ENCODE measurements at regions not wholly inside any gene's neighbourhood (a gene's known extent, or its start where the extent isn't known, plus 50 kb on each side); places are given as distances from the start of the nearest gene placed in this dataset.

DNA sequence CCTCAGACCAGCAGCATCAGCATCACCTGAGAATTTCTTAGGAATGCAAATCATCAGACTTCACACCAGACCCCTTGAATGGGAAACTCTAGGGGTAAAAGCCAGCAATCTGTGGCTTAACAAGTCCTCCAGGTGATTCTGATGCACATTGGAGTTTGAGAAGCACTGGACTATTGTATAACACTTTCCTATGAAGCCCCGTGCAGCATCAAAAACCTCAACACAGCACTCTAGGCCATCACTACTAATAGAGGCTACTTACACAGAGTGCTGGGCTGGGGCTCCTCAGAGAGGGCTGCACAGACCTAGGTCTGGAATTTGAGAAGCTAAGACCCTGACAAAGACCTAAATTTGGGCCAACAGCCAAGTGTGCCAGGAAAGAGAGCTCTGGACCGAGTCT lies 95.7 kb upstream of the ARAP3 start:
- no peak for DNase-seq

DNA sequence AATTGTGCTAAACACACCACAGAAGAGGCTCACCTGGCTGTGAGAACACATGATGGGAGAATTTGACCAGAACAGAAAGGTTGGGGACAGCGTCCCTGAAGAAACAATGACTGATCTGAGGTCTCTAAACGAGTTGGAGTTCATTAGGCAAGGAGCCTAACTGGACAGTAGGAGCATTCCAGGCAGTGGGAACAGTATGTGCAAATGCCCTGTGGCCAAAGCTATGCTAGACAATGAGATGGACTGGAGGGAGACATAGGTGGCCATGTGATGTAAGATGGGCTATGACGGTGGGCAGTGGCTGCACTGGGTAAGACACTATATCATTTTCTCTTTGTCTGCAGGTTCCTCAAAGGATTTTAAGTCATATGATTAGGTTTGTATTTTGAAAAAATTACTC lies 95.1 kb upstream of the ARAP3 start:
- DNase-seq: no peak

DNA sequence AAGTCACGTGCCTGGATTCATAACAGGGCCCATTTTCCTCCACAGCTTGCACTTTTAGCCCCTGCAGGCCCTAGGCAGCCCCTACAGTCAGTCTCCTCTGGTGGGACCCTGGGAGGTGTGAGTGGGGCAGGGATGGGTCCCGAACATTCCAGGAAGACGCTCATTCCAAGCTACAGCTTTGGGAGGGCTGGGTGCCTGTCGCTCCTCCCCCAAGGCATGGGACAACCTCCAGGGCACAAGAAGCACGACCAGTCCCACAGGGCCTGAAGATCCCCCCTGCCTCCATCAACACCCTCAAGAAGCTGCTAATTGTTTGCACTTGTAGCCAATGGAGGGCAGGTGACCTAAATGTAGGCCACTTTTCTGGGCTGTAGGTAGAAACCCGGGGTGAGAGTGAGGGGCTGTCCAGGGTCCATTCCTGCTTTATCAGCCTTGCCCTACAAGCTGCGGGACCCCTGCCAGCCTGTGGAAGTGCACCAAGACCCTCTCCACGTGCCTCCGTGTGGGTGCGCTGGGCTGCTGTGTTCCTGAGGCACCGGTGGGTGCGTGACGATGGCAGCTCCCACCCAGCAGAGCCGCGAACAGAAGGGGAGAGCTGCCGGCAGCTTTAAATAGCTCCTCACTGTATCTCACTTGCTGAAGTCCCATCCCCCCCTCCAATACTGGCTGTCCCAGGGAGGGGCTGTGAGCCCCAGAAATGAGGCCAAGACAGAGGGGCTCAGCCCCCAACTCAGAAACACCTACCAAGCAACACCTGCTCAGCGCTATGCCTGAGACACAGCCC lies 91.9 kb upstream of the ARAP3 start:
- DNase-seq: no peak

DNA sequence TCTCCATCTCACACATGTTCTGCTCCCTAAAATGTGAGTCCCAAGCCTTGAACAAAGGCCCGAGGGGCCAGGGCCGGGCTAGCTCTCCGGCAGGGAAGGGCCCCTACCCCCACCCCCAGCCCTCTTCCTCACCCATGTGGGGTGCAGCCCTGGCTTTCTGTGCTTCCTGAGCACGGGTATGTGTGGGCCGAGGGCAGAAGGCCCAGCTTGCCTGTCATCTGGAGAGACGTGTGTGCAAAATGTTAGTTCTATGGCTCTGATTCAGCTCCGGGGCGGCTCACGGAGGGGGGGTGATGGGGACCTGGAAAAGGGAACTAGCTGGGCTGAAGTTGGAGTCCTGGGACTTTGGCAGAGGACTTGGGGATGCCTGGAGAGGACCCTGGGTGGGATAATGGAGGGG lies 90.3 kb upstream of the ARAP3 start:
- DNase-seq: no peak

DNA sequence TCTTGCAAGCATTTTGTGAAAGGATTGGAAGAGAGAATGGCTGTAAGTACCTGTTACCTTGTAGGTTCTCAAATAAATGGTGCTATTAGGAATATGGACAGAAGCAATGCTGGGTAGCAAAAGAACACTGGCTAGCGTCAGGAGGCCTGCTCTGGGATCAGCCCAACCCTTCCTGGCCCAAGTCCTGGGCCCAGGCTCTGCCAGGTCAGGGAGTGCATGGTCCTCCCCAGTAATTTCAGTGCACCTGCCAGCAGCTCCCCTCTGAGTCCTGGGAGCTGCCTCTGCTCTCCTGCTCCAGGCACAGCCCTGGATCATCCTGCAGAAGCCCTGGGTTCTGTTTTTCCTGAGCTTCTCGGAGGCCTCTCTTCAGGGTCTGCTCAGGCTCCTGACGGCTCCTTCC lies 89.5 kb upstream of the ARAP3 start:
- no peak for DNase-seq

DNA sequence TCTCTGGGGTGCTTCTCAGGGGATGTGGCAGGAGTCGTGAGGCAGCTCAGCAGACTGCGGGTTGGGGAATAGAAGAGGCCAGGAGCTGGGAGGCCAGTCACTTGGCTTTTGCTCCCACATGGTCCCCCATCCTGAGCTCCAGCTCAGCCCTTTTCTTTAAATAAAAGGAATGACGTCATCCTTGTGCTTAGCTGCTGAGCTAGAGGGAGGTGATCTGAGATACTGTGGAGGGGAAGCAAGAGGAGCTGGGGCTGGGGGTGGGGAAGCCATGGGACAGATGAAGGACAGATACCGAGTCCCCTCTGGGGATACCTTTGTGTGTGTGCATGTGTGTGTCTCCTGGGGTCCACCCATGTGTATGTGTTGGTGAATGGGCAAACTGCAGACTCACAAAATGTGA lies 89.0 kb upstream of the ARAP3 start:
- DNase-seq: no peak

DNA sequence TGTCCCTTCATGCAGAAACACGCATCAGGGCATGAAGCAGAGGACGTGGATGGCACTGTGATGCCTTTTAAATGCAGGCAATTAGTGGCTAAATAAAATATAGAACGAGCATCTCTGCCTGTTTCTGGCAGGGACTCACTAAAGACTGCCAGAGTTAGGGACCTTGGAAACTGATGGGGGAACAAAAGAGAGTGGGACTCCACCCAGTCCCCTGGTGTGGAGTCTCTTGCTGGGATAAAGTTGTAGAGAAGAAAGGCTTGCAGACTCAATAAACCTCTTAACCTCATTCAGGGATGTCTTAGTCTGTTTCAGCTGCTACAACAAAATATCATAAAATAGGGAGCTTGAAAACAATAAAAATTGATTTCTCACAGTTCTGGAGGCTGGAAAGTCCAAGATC lies 87.6 kb upstream of the ARAP3 start:
- DNase-seq: no peak

DNA sequence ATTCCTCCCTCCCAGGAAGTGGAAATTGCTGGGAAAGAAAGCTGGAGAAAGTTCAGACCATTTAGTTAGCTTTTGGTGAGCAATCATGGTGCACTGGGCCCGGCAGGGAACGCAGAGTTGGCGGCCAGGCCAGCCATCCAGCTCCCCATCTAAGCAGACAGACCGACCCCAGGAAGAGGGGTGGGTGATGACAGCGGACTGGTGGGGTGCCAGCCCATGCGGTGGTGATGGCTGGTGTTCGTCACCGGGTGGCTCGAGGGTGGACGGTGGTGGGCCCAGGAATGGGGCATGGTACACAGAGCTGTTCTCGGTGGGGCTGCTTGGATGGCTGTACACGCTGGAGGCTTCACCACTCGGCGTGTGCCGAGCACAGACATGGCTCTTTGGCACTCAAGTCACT lies 85.6 kb upstream of the ARAP3 start:
- DNase-seq: no peak

DNA sequence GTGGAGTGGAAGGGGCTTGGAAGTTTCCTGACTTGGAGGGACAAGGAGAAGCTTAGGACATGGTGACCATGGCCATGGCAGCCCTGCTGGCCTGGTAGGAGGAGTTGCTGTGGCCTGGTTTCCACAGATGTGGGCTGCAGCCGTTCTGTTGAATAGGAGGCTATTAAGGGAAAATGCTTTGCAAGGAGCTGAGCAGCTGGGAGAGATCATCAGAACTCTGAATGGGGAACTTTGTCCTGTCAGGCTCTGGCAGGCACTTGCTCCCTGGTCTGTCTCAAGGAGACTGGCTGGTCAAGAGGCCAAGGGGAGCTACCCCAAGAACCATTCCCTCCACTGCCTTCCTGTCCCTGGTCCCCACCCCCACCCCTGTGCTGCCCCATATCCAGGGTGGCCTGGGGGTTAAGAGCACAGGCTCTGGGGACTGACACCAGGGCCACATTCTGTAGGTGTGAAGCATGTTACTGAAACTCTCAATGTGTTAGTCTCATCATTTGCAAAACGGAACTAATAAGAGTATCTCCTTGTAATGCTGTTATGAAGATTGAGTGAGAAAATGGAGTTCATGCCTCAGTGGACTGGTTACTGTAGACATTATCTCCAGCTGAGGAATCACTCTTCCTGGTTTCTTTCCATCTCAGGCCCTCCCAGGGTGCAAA lies 84.0 kb upstream of the ARAP3 start:
- DNase-seq: no peak

DNA sequence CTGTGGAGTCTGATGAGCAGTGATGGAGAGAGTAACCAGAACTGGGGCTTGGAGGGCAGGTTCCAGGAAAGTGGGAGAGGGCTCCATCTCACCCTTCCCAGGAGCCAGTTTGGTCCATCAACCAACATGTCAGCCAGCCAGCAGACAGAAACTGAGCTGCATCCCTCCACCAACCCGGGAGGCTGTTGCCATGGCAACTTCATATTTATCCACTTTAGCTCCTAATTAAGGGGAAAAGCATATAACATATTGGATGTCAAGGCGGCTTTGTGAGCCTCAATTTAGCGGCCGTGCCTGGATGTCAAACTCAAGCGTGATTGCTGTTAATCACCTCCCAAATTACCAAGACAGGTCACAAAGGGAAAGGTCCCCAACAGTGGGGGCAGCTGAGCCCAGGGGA lies 81.5 kb upstream of the ARAP3 start:
- DNase-seq: no peak

DNA sequence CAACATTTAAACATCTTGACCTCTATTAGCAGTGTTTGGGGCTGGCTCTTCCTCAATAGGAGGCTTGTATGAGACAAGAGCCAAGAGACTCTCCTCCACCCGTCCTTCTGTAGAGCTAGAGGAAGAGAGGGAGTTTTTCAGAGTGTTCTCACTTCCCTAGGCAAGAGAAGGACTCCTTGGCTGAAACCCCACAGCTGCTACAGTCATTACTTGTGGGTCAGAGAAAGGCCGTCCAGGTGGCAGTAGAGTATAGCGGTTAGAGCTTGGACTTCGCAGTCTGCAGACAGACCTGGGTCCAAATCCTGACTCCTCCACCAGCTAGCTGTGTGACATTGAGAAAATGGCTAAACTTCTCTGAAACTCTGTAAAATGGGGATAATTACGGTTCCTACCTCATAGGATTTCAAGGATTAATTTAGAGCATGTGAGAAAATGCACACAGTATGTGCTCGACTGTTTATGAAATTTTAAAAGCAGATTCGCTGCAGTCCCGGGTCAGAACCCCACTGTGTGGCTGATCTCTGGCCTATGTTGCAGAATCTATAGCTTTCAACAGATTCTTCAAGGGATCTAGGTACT lies 80.8 kb upstream of the ARAP3 start:
- no peak for DNase-seq

DNA sequence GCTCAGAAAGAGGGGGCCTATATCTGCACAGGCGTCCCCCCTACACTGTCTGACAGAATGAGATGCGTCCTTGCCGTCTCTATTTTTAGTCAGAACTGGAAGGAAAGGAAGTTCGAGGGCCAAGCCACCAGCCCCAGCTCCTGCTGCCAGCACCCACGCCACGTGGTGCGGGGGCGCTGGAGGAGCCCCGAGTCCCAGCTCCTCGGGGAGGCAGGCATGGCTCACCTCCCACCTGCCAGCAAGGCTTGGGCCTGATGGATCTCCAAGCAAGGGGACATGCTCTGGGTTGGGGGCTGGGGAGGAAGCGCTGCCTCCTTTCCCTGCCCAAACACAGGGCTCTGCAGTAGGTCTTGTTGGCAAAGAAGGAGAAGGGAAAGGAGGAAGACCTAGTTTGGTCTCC lies 80.3 kb upstream of the ARAP3 start:
- DNase-seq: no peak

DNA sequence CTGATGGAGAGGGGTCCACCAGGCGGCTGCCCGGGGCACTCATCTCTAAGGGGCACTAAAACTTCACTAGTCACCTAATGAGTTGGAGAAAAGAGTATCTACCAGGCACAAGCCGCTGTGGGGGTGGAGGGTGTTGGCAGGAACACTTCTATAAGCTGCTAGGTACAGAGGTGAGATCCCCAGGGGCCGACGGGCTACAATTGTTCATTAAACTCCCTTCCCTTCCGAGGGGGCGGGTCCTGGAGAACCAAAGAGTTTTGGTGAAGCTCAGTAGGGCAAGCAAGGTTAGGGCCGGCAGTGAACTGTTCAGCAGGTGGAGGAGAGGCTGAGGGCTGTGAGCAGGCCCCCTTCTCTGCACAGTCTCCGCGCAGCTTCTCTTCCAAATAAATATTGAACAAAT lies 78.7 kb upstream of the ARAP3 start:
- no peak for DNase-seq

DNA sequence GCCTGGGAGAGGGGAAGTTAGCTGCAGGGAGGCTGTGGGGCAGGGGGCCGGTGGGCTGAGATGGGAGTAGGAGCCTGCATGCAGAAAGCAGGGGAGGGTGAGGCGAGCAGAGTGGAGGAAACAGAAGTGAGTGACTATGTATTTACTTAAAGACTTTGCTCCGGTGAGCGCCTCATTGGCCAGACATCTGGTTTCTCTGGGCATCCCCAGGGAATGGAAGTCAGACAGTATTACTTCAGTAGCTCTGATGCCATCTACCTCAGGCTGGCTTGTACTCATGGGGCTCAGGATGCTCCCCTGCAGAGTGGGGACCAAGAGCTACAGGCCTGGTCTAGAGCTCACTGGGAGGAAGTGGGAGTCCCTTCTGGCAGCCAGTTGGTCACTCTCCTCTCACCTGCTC lies 78.2 kb upstream of the ARAP3 start:
- no peak for DNase-seq

DNA sequence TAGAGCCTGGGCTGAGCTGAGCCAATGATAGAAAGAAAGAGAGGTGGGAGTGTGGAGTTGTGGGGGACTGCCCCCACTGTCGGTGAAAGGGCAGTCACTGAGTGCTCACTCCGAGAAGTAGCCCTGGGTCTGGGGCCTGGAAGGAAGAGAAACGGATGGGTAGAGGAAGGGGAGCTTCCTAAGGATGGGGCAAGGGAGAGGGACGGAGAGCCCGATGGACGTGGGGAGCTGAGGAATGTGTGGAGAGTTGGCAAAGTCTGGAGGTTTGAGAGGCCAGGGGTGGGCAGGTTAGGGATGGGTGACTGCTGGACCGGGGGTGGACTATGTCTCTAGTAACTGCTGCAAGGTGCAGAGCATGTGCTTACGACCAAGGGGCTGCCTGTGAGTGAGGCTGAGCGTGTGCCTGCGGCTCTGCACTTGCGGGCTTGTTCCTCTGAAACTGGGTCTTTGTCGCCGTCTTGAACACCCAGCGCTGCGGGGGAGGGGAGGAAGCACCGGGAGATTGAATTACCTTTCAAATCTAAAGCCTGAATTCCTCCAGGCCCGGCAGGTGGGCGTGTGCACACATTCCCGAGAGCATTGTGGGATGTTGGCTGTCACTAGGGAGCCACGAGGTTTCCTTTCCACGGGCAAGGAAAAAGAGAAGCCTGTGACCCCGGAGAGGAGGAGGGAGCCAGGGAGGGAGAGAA lies 76.4 kb upstream of the ARAP3 start:
- DNase-seq: no peak

DNA sequence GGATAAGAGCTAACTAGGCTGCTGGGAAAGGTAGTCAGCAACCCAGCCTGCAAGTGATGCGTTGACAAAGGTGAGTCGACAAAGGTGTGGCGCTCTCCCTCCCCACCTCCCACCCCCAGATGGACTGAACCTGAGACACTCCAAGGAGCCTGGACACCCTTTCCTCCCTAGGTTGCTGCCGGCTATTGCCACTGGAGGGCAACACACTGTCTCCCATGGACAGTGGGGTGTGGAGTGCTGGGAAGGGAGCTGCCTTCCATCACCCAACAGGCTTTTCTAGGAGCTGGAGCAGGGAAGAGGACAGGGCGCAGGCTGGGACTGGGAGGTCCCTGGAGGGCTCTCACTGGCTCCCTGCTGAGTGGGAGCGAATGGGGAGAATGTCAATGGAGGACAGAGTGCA lies 75.4 kb upstream of the ARAP3 start:
- DNase-seq: peak; percentile 43

DNA sequence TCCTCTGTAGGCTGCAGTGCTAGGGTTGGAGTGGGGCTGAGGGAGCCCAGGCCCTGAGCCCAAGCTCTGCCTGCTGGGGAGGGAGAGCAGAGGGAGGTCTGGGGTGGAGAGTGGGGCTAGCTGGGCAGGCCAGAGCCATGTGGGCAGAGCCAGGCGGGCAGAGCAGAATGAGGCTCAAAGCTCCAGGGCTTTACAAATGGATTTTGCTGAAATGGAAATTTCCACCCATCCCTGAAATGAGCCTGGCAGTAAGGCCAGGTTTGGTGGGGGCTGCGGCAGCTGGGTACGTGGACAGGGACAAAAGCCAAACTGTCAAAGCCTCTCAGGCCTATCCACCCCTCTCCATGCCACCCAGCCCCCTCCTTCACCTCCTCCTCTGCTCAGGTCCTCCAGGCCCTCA lies 74.2 kb upstream of the ARAP3 start:
- DNase-seq: no peak

DNA sequence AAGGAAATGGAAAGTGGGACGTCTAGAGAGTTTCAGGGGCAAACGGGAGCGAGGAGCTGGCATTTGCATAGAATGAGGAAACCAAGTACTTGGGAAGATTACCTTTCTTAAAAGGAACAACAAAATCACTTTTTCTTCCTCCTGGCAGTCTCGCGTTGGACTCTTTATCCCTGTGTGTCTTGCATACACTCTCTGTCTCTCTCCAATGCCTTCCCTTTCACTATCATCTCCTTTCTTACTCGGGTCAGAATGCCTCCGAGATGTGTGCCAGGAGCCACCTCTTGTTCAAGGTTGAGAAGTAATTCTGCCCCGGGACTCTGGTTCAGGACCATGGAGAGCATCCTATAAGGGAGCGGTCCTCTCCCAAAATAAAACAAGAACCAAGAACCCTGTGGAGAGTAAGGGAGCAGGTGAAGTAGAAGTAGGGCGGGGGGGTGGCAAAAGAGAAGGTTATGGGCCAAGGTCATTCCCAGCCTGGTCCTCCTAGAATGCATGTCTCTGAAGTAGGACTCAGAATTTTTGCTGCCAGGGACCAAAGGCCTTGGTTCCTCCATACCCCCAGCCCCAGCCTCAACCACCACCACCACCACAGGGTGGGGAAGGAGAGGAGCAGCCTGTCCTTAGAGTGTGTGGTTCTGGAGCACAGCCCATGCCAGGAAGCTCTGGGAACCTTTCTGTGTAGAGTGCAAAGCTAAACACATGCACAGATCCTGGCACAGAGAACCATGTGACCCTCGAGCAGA lies 72.1 kb upstream of the ARAP3 start:
- peak; percentile 35 for DNase-seq

DNA sequence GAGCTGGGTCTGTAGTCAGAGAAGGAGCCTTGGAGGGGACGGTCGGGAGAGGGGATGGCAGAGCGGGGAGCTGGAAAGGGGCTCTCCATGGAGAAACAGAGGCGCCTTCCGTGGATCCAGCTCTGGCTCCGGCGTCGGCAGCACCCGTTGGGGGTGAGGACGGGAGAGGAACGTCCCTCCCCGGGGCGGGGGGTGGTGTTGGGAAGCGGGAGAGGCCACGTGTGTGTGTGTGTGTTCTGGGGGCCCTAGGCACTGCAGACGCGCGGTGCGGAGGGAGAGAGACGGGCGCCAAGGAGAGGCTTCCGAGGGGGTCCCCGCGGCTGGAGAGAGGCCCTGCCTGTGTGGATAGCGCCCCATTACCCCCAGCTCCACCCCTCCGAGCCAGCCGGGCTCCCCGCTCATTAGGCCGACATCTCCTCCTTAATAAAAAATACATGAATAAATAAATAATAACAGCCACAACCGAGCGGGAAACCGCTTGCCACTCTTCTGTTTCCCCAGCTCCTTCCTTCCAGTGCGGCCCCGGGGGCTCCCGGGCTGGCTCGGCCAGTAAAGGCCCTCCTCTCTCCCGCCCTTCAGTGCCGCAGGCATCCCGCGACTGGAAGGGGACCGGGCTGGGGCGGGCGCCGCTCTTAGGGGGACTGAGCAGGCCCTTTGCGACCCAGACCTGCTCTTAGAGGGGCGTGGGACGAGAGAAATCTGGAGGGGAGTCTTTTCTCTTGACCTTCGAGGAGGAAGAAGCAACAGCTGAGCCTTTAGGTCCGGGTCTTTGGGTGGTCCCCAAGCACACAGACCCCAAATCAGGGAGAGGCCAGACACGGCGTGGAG lies 71.3 kb upstream of the ARAP3 start:
- no peak for DNase-seq

DNA sequence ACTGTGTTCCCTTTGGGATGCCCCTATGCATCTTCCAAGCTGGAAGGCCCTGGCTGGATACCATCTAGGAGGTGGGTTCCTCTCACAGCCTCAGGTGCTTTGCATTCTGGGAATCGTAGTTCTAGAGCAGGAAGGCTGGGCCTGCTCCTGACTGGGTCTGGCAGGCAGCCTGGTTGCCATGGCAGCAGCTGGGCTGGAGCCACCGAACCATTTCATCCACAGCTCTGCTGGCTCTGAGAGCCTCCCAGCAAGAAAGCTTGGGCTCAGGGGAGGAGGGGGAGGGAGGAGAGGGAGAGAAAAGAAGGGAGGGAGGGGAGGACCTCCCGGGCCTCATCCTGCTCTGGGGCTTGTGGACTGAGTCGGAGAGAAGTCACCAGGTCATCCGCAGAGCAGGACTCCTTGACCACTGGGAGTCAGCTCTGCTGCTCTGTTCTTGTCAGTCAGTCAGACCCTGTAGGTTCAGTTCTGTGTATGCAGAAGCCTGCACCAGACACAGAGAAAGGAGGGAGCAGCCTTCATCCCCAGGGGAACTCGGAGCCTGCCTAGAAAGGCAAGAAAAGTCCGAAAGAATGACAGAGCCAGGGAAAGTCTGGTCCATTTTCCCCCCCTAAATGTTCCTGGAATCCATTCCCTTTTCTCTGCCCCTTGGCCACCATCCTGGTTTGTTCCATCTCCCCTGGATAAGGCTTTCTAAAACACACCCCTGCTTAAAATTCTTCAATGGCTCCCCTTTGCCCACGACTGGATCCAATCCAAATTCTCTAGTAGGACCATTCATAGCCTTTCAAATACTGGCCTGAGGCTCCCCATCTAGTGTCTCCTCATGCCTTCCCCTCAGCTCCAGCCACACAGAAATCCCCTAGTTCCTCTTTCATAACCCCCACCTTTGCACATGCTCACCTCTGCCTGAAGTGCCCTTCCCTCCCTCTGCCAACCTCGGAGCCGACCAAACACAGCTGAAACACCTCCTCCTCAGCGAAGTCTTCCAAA lies 65.4 kb upstream of the ARAP3 start:
- DNase-seq: peak; percentile 28

DNA sequence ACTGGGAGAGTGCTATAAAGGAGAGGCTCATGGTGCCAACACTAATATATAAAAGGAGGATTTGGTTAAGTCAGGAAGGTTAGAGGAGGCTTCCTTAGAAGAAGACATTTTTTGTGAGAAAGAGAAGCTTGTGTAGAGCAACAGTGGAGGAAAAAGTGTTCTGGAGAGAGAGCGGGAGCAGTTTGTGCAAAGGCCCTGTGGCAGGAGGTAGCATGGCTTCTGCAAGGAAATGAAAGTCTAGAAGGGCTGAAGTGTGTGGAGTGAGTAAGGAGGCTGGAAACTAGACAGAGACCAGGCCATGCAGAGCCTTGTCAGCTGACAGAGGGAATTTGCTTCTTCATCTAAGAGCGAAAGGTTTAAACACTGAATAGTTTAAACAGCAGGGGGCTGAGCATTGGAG lies 64.4 kb upstream of the ARAP3 start:
- DNase-seq: no peak
